ENCODE measurements at regions not wholly inside any gene's neighbourhood (a gene's known extent, or its start where the extent isn't known, plus 50 kb on each side); places are given as distances from the start of the nearest gene placed in this dataset.
"Not testable (repeated sequence)": the region's sequence is repeated elsewhere in the genome, so short reads cannot be mapped to it uniquely, and the experiment has no call there.

- no peaks in the 10 kb centered on the region for H3K4me1 Mint-ChIP-seq (ENCODE audit: low read depth, unreplicated experiment)
- H3K36me3 Mint-ChIP-seq (ENCODE audit: low read depth, unreplicated experiment), result no peaks in the 10 kb centered on the region
- no peaks in the 10 kb centered on the region for H4K20me1 ChIP-seq (ENCODE audit: insufficient read depth, low read length)
- no peak overlapping the region for H2AFZ ChIP-seq (ENCODE audit: low read depth, low read length)
- TF ChIP-seq CTCF (IDR thresholded peaks at IDR 0.05; ENCODE audit: insufficient read depth, low read depth, low read length), result no peak
- TF ChIP-seq EZH2 (IDR thresholded peaks at IDR 0.05; ENCODE audit: insufficient read depth, low read length), result no peak
- H3K36me3 ChIP-seq (ENCODE audit: insufficient read depth, low read length), result no peaks in the 10 kb centered on the region
- H3K4me3 Mint-ChIP-seq (ENCODE audit: unreplicated experiment), result no peak overlapping the region
- H3K9ac ChIP-seq (ENCODE audit: low read length), result no peak overlapping the region
- H3K27ac ChIP-seq (ENCODE audit: low read depth, low read length), result no peak overlapping the region
- H3K79me2 ChIP-seq (ENCODE audit: insufficient read depth, low read length), result no peaks in the 10 kb centered on the region
- no peaks in the 10 kb centered on the region for H3K4me1 ChIP-seq (ENCODE audit: insufficient read depth, low read length)
- no peak overlapping the region for H3K4me2 ChIP-seq (ENCODE audit: low read length)
- H3K27me3 ChIP-seq (ENCODE audit: insufficient read depth, low read length), result no peaks in the 10 kb centered on the region
- H3K9me3 Mint-ChIP-seq (ENCODE audit: unreplicated experiment), result no peaks in the 10 kb centered on the region
- H3K27ac Mint-ChIP-seq (ENCODE audit: unreplicated experiment), result no peak overlapping the region
- H3K4me3 ChIP-seq (ENCODE audit: insufficient read depth, low read depth, low read length), result no peak overlapping the region
- H3K9me3 ChIP-seq (ENCODE audit: insufficient read depth, low read depth, low read length), result no peaks in the 10 kb centered on the region
- H3K27me3 Mint-ChIP-seq (ENCODE audit: low read depth, unreplicated experiment), result no peaks in the 10 kb centered on the region
- FAIRE-seq, result no peak
- DNase-seq (ENCODE audit: low read depth), result no peak
These were observed 173.7 kb downstream of the VSIG4 start for GRCh38 chrX:65866146-65866545.

GRCh38 chrX:65862638-65863037 lies 177.2 kb downstream of the VSIG4 start:
- no peak overlapping the region for H2AFZ ChIP-seq (ENCODE audit: low read depth, low read length)
- DNase-seq (ENCODE audit: low read depth) (no peak), FAIRE-seq (peak; percentile 93)
- no peaks in the 10 kb centered on the region for H3K79me2 ChIP-seq (ENCODE audit: insufficient read depth, low read length)
- H3K4me3 ChIP-seq (ENCODE audit: insufficient read depth, low read depth, low read length), result no peak overlapping the region
- H3K27me3 ChIP-seq (ENCODE audit: insufficient read depth, low read length), result no peaks in the 10 kb centered on the region
- no peak overlapping the region for H3K27ac Mint-ChIP-seq (ENCODE audit: unreplicated experiment)
- H3K27me3 Mint-ChIP-seq (ENCODE audit: low read depth, unreplicated experiment), result no peaks in the 10 kb centered on the region
- H3K9me3 Mint-ChIP-seq (ENCODE audit: unreplicated experiment), result no peaks in the 10 kb centered on the region
- H4K20me1 ChIP-seq (ENCODE audit: insufficient read depth, low read length), result no peaks in the 10 kb centered on the region
- no peaks in the 10 kb centered on the region for H3K4me1 ChIP-seq (ENCODE audit: insufficient read depth, low read length)
- no peak overlapping the region for H3K4me2 ChIP-seq (ENCODE audit: low read length)
- no peaks in the 10 kb centered on the region for H3K36me3 ChIP-seq (ENCODE audit: insufficient read depth, low read length)
- no peaks in the 10 kb centered on the region for H3K36me3 Mint-ChIP-seq (ENCODE audit: low read depth, unreplicated experiment)
- no peaks in the 10 kb centered on the region for H3K9me3 ChIP-seq (ENCODE audit: insufficient read depth, low read depth, low read length)
- TF ChIP-seq EZH2 (IDR thresholded peaks at IDR 0.05; ENCODE audit: insufficient read depth, low read length) (no peak), CTCF (IDR thresholded peaks at IDR 0.05; ENCODE audit: insufficient read depth, low read depth, low read length) (no peak)
- H3K4me1 Mint-ChIP-seq (ENCODE audit: low read depth, unreplicated experiment), result no peaks in the 10 kb centered on the region
- no peak overlapping the region for H3K27ac ChIP-seq (ENCODE audit: low read depth, low read length)
- no peak overlapping the region for H3K4me3 Mint-ChIP-seq (ENCODE audit: unreplicated experiment)
- no peak overlapping the region for H3K9ac ChIP-seq (ENCODE audit: low read length)

GRCh38 chrX:65859299-65859698 lies 180.6 kb downstream of the VSIG4 start:
- no peaks in the 10 kb centered on the region for H3K36me3 Mint-ChIP-seq (ENCODE audit: low read depth, unreplicated experiment)
- Histone ChIP-seq H4K20me1 (ENCODE audit: insufficient read depth, low read length) (no peaks in the 10 kb centered on the region), H3K4me2 (ENCODE audit: low read length) (no peak overlapping the region), H2AFZ (ENCODE audit: low read depth, low read length) (no peak overlapping the region), H3K4me3 (ENCODE audit: insufficient read depth, low read depth, low read length) (no peak overlapping the region), H3K36me3 (ENCODE audit: insufficient read depth, low read length) (no peaks in the 10 kb centered on the region), H3K27ac (ENCODE audit: low read depth, low read length) (no peak overlapping the region), H3K9me3 (ENCODE audit: insufficient read depth, low read depth, low read length) (no peaks in the 10 kb centered on the region), H3K4me1 (ENCODE audit: insufficient read depth, low read length) (no peaks in the 10 kb centered on the region), H3K27me3 (ENCODE audit: insufficient read depth, low read length) (no peaks in the 10 kb centered on the region), H3K79me2 (ENCODE audit: insufficient read depth, low read length) (no peaks in the 10 kb centered on the region), H3K9ac (ENCODE audit: low read length) (no peak overlapping the region)
- no peaks in the 10 kb centered on the region for H3K27me3 Mint-ChIP-seq (ENCODE audit: low read depth, unreplicated experiment)
- no peak overlapping the region for H3K27ac Mint-ChIP-seq (ENCODE audit: unreplicated experiment)
- DNase-seq (ENCODE audit: low read depth) (no peak), FAIRE-seq (no peak)
- TF ChIP-seq CTCF (IDR thresholded peaks at IDR 0.05; ENCODE audit: insufficient read depth, low read depth, low read length) (no peak), EZH2 (IDR thresholded peaks at IDR 0.05; ENCODE audit: insufficient read depth, low read length) (no peak)
- H3K4me3 Mint-ChIP-seq (ENCODE audit: unreplicated experiment), result no peak overlapping the region
- H3K4me1 Mint-ChIP-seq (ENCODE audit: low read depth, unreplicated experiment), result no peaks in the 10 kb centered on the region
- H3K9me3 Mint-ChIP-seq (ENCODE audit: unreplicated experiment), result peaks cover 5% of the 10 kb centered on the region

- not testable (repeated sequence) for H3K4me3 Mint-ChIP-seq (ENCODE audit: unreplicated experiment); H3K27me3 Mint-ChIP-seq (ENCODE audit: low read depth, unreplicated experiment); H3K27me3 ChIP-seq (ENCODE audit: insufficient read depth, low read length); H3K9me3 Mint-ChIP-seq (ENCODE audit: unreplicated experiment); H3K4me2 ChIP-seq (ENCODE audit: low read length); H3K4me1 ChIP-seq (ENCODE audit: insufficient read depth, low read length); H2AFZ ChIP-seq (ENCODE audit: low read depth, low read length); H3K79me2 ChIP-seq (ENCODE audit: insufficient read depth, low read length); H3K27ac ChIP-seq (ENCODE audit: low read depth, low read length); H3K36me3 ChIP-seq (ENCODE audit: insufficient read depth, low read length); H3K27ac Mint-ChIP-seq (ENCODE audit: unreplicated experiment); H3K4me1 Mint-ChIP-seq (ENCODE audit: low read depth, unreplicated experiment); FAIRE-seq; H3K36me3 Mint-ChIP-seq (ENCODE audit: low read depth, unreplicated experiment); DNase-seq (ENCODE audit: low read depth); H3K4me3 ChIP-seq (ENCODE audit: insufficient read depth, low read depth, low read length); H3K9ac ChIP-seq (ENCODE audit: low read length); H4K20me1 ChIP-seq (ENCODE audit: insufficient read depth, low read length); H3K9me3 ChIP-seq (ENCODE audit: insufficient read depth, low read depth, low read length)
These were observed 185.4 kb downstream of the VSIG4 start for GRCh38 chrX:65854437-65854836.
